HUES6 (cell line): ENCODE measurements at regions not wholly inside any gene's neighbourhood (a gene's known extent, or its start where the extent isn't known, plus 50 kb on each side); places are given as distances from the start of the nearest gene placed in this dataset.

Source experiments
- H3K27ac ChIP-seq: 2 replicates; pipeline ENCODE4 v1.7.0; 2013; ENCODE audit warnings: low read depth, mild to moderate bottlenecking, low read length, inconsistent platforms
- H3K27me3 ChIP-seq: 2 replicates; pipeline ENCODE4 v1.6.1; 2013; ENCODE audit warnings: low read length; ENCODE audit not compliant: control insufficient read depth, insufficient read depth
- H3K36me3 ChIP-seq: 2 replicates; pipeline ENCODE4 v1.6.1; 2013; ENCODE audit warnings: low read length; ENCODE audit not compliant: control insufficient read depth, insufficient read depth
- H3K4me1 ChIP-seq: 2 replicates; pipeline ENCODE4 v1.6.1; 2013; ENCODE audit warnings: low read length; ENCODE audit not compliant: control insufficient read depth, insufficient read depth
- H3K4me3 ChIP-seq: 2 replicates; pipeline ENCODE4 v1.5.1; 2013; ENCODE audit warnings: low read depth, low read length
- H3K9ac ChIP-seq: one replicate; pipeline ENCODE4 v1.6.1; 2013; ENCODE audit warnings: mild to moderate bottlenecking, low read length
- H3K9me3 ChIP-seq: 2 replicates; pipeline ENCODE4 v1.6.1; 2013; ENCODE audit warnings: low read depth, low read length; ENCODE audit not compliant: control insufficient read depth, insufficient read depth

- Histone ChIP-seq H3K9ac (no peak overlapping the region), H3K36me3 (no peaks in the 10 kb centered on the region), H3K27ac (no peak overlapping the region), H3K4me1 (no peaks in the 10 kb centered on the region), H3K4me3 (no peak overlapping the region), H3K27me3 (no peaks in the 10 kb centered on the region), H3K9me3 (no peaks in the 10 kb centered on the region)
These were observed 109.4 kb downstream of the RCN1 start for GRCh38 chr11:32200136-32200847.

GRCh38 chr11:32204751-32205150 lies 113.9 kb downstream of the RCN1 start:
- no peak overlapping the region for H3K9ac ChIP-seq
- no peak overlapping the region for H3K27ac ChIP-seq
- no peaks in the 10 kb centered on the region for H3K9me3 ChIP-seq
- H3K27me3 ChIP-seq, result no peaks in the 10 kb centered on the region
- no peaks in the 10 kb centered on the region for H3K36me3 ChIP-seq
- no peaks in the 10 kb centered on the region for H3K4me1 ChIP-seq
- H3K4me3 ChIP-seq, result no peak overlapping the region

GRCh38 chr11:32210556-32210955 lies 119.7 kb downstream of the RCN1 start:
- Histone ChIP-seq H3K27me3 (no peaks in the 10 kb centered on the region), H3K4me3 (no peak overlapping the region), H3K4me1 (no peaks in the 10 kb centered on the region), H3K9ac (no peak overlapping the region), H3K36me3 (no peaks in the 10 kb centered on the region), H3K9me3 (no peaks in the 10 kb centered on the region), H3K27ac (no peak overlapping the region)

GRCh38 chr11:32213223-32213622 lies 122.3 kb downstream of the RCN1 start:
- Histone ChIP-seq H3K27me3 (no peaks in the 10 kb centered on the region), H3K9me3 (no peaks in the 10 kb centered on the region), H3K27ac (no peak overlapping the region), H3K4me3 (no peak overlapping the region), H3K9ac (no peak overlapping the region), H3K36me3 (no peaks in the 10 kb centered on the region), H3K4me1 (no peaks in the 10 kb centered on the region)

GRCh38 chr11:32215157-32215556 lies 124.3 kb downstream of the RCN1 start:
- no peaks in the 10 kb centered on the region for H3K27me3 ChIP-seq
- H3K4me3 ChIP-seq, result no peak overlapping the region
- H3K36me3 ChIP-seq, result no peaks in the 10 kb centered on the region
- no peak overlapping the region for H3K27ac ChIP-seq
- no peaks in the 10 kb centered on the region for H3K4me1 ChIP-seq
- H3K9me3 ChIP-seq, result no peaks in the 10 kb centered on the region
- no peak overlapping the region for H3K9ac ChIP-seq

- Histone ChIP-seq H3K36me3 (no peaks in the 10 kb centered on the region), H3K4me1 (no peaks in the 10 kb centered on the region), H3K9ac (no peak overlapping the region), H3K27ac (no peak overlapping the region), H3K9me3 (no peaks in the 10 kb centered on the region), H3K4me3 (no peak overlapping the region), H3K27me3 (no peaks in the 10 kb centered on the region)
These were observed 125.9 kb downstream of the RCN1 start for GRCh38 chr11:32216749-32217148.

GRCh38 chr11:32219320-32219719 lies 128.4 kb downstream of the RCN1 start:
- H3K27me3 ChIP-seq, result no peaks in the 10 kb centered on the region
- H3K4me3 ChIP-seq, result no peak overlapping the region
- H3K36me3 ChIP-seq, result no peaks in the 10 kb centered on the region
- H3K9ac ChIP-seq, result no peak overlapping the region
- no peaks in the 10 kb centered on the region for H3K4me1 ChIP-seq
- no peaks in the 10 kb centered on the region for H3K9me3 ChIP-seq
- H3K27ac ChIP-seq, result no peak overlapping the region

GRCh38 chr11:32221476-32222032 lies 130.7 kb downstream of the RCN1 start:
- Histone ChIP-seq H3K9ac (no peak overlapping the region), H3K4me1 (no peaks in the 10 kb centered on the region), H3K36me3 (no peaks in the 10 kb centered on the region), H3K27me3 (no peaks in the 10 kb centered on the region), H3K27ac (no peak overlapping the region), H3K9me3 (no peaks in the 10 kb centered on the region), H3K4me3 (no peak overlapping the region)

GRCh38 chr11:32224580-32224979 lies 133.7 kb downstream of the RCN1 start:
- Histone ChIP-seq H3K27ac (no peak overlapping the region), H3K9me3 (no peaks in the 10 kb centered on the region), H3K4me3 (no peak overlapping the region), H3K9ac (no peak overlapping the region), H3K36me3 (no peaks in the 10 kb centered on the region), H3K27me3 (no peaks in the 10 kb centered on the region), H3K4me1 (no peaks in the 10 kb centered on the region)

GRCh38 chr11:32225571-32226285 lies 134.9 kb downstream of the RCN1 start:
- Histone ChIP-seq H3K27me3 (no peaks in the 10 kb centered on the region), H3K27ac (no peak overlapping the region), H3K36me3 (no peaks in the 10 kb centered on the region), H3K4me3 (no peak overlapping the region), H3K9me3 (no peaks in the 10 kb centered on the region), H3K4me1 (no peaks in the 10 kb centered on the region), H3K9ac (no peak overlapping the region)

GRCh38 chr11:32226480-32226879 lies 135.6 kb downstream of the RCN1 start:
- Histone ChIP-seq H3K4me3 (no peak overlapping the region), H3K9me3 (no peaks in the 10 kb centered on the region), H3K9ac (no peak overlapping the region), H3K27me3 (no peaks in the 10 kb centered on the region), H3K4me1 (no peaks in the 10 kb centered on the region), H3K27ac (no peak overlapping the region), H3K36me3 (no peaks in the 10 kb centered on the region)
